IgD-negative memory B cell (primary cell): ENCODE measurements at regions not wholly inside any gene's neighbourhood (a gene's known extent, or its start where the extent isn't known, plus 50 kb on each side); places are given as distances from the start of the nearest gene placed in this dataset.
"Not testable (repeated sequence)": the region's sequence is repeated elsewhere in the genome, so short reads cannot be mapped to it uniquely, and the experiment has no call there.

ENCODE experiments used
- H3K27ac Mint-ChIP-seq, 3 donors: one replicate each; pipeline ENCODE4 v1.8.0; 2020 to 2022; ENCODE audit warnings: mild to moderate bottlenecking in 3 of 3, mixed read lengths in 3 of 3, moderate library complexity in 1 of 3
- H3K27me3 Mint-ChIP-seq: one replicate; pipeline ENCODE4 v1.8.0; 2021; ENCODE audit warnings: mixed read lengths
- H3K36me3 Mint-ChIP-seq: one replicate; pipeline ENCODE4 v1.8.0; 2020; ENCODE audit warnings: mild to moderate bottlenecking, mixed read lengths
- H3K4me1 Mint-ChIP-seq, 3 donors: one replicate each; pipeline ENCODE4 v1.8.0; 2020 to 2022; ENCODE audit warnings: mixed read lengths in 3 of 3, mild to moderate bottlenecking in 1 of 3
- H3K4me3 Mint-ChIP-seq, 4 donors: one replicate each; pipeline ENCODE4 v1.8.0; 2020 to 2022; ENCODE audit warnings: mild to moderate bottlenecking in 4 of 4, mixed read lengths in 4 of 4, moderate library complexity in 3 of 4
- H3K9me3 Mint-ChIP-seq, 3 donors: one replicate each; pipeline ENCODE4 v1.8.0; 2020 to 2021; ENCODE audit warnings: mixed read lengths in 3 of 3, mild to moderate bottlenecking in 1 of 3

GRCh38 chr2:34702391-34702790, 1103.3 kb upstream of the FAM98A start:
- not testable (repeated sequence) for H3K4me3 Mint-ChIP-seq, H3K27me3 Mint-ChIP-seq, H3K4me1 Mint-ChIP-seq, H3K9me3 Mint-ChIP-seq, H3K36me3 Mint-ChIP-seq, H3K27ac Mint-ChIP-seq

GRCh38 chr2:34677591-34677990, 1078.5 kb upstream of the FAM98A start:
- H3K4me1 Mint-ChIP-seq, H3K27ac Mint-ChIP-seq, H3K36me3 Mint-ChIP-seq, H3K27me3 Mint-ChIP-seq, H3K4me3 Mint-ChIP-seq, H3K9me3 Mint-ChIP-seq: not testable (repeated sequence)

- not testable (repeated sequence) for H3K36me3 Mint-ChIP-seq, H3K4me1 Mint-ChIP-seq, H3K4me3 Mint-ChIP-seq, H3K9me3 Mint-ChIP-seq, H3K27me3 Mint-ChIP-seq, H3K27ac Mint-ChIP-seq
These were observed 1078.0 kb upstream of the FAM98A start for GRCh38 chr2:34677119-34677531.

- Mint-ChIP-seq H3K9me3 (peaks cover 0 to 4% (median 0%) of the 10 kb centered on the region in 3 donors), H3K27ac (no peak overlapping the region), H3K36me3 (no peaks in the 10 kb centered on the region), H3K4me3 (no peak overlapping the region), H3K4me1 (no peaks in the 10 kb centered on the region), H3K27me3 (no peaks in the 10 kb centered on the region)
These were observed 1071.4 kb upstream of the FAM98A start for GRCh38 chr2:34670482-34670881.

GRCh38 chr2:34666821-34667220, 1067.7 kb upstream of the FAM98A start:
- no peaks in the 10 kb centered on the region for H3K4me1 Mint-ChIP-seq
- no peaks in the 10 kb centered on the region for H3K27me3 Mint-ChIP-seq
- H3K9me3 Mint-ChIP-seq: peaks cover 0 to 4% (median 0%) of the 10 kb centered on the region in 3 donors
- H3K36me3 Mint-ChIP-seq: peaks cover 1% of the 10 kb centered on the region
- no peak overlapping the region for H3K4me3 Mint-ChIP-seq
- H3K27ac Mint-ChIP-seq: no peak overlapping the region

GRCh38 chr2:34664266-34664665, 1065.2 kb upstream of the FAM98A start:
- Mint-ChIP-seq H3K4me3 (no peak overlapping the region), H3K9me3 (peaks cover 0 to 3% (median 0%) of the 10 kb centered on the region in 3 donors), H3K36me3 (peaks cover 1% of the 10 kb centered on the region), H3K27me3 (no peaks in the 10 kb centered on the region), H3K27ac (no peak overlapping the region), H3K4me1 (no peaks in the 10 kb centered on the region)

- H3K27me3 Mint-ChIP-seq: no peaks in the 10 kb centered on the region
- H3K4me1 Mint-ChIP-seq: no peaks in the 10 kb centered on the region
- H3K36me3 Mint-ChIP-seq: peaks cover 1% of the 10 kb centered on the region
- H3K4me3 Mint-ChIP-seq: no peak overlapping the region
- peaks cover 0 to 3% (median 0%) of the 10 kb centered on the region in 3 donors for H3K9me3 Mint-ChIP-seq
- H3K27ac Mint-ChIP-seq: no peak overlapping the region
These were observed 1064.2 kb upstream of the FAM98A start for GRCh38 chr2:34663314-34663713.

- peaks cover 1% of the 10 kb centered on the region for H3K36me3 Mint-ChIP-seq
- no peak overlapping the region for H3K27ac Mint-ChIP-seq
- no peaks in the 10 kb centered on the region for H3K27me3 Mint-ChIP-seq
- H3K4me3 Mint-ChIP-seq: no peak overlapping the region
- peaks cover 0 to 2% (median 0%) of the 10 kb centered on the region in 3 donors for H3K9me3 Mint-ChIP-seq
- no peaks in the 10 kb centered on the region for H3K4me1 Mint-ChIP-seq
These were observed 1061.6 kb upstream of the FAM98A start for GRCh38 chr2:34660741-34661140.

GRCh38 chr2:34656632-34657031, 1057.5 kb upstream of the FAM98A start:
- Mint-ChIP-seq H3K9me3 (peaks cover 0 to 5% (median 2%) of the 10 kb centered on the region in 3 donors), H3K4me3 (no peak overlapping the region), H3K36me3 (no peaks in the 10 kb centered on the region), H3K27ac (no peak overlapping the region), H3K27me3 (no peaks in the 10 kb centered on the region), H3K4me1 (no peaks in the 10 kb centered on the region)

- Mint-ChIP-seq H3K4me1 (no peaks in the 10 kb centered on the region), H3K36me3 (no peaks in the 10 kb centered on the region), H3K9me3 (peaks cover 3 to 5% (median 4%) of the 10 kb centered on the region in 3 donors), H3K27ac (no peak overlapping the region), H3K27me3 (no peaks in the 10 kb centered on the region), H3K4me3 (no peak overlapping the region)
These were observed 1053.5 kb upstream of the FAM98A start for GRCh38 chr2:34652636-34653035.

- no peaks in the 10 kb centered on the region for H3K27me3 Mint-ChIP-seq
- no peak overlapping the region for H3K27ac Mint-ChIP-seq
- peaks cover 1 to 16% (median 8%) of the 10 kb centered on the region in 3 donors for H3K9me3 Mint-ChIP-seq
- H3K4me3 Mint-ChIP-seq: no peak overlapping the region
- no peaks in the 10 kb centered on the region for H3K36me3 Mint-ChIP-seq
- H3K4me1 Mint-ChIP-seq: no peaks in the 10 kb centered on the region
These were observed 1047.8 kb upstream of the FAM98A start for GRCh38 chr2:34646901-34647300.

GRCh38 chr2:34632327-34632726, 1033.2 kb upstream of the FAM98A start:
- Mint-ChIP-seq H3K36me3 (no peaks in the 10 kb centered on the region), H3K9me3 (peaks cover 1 to 14% (median 1%) of the 10 kb centered on the region in 3 donors), H3K27me3 (no peaks in the 10 kb centered on the region), H3K4me3 (no peak overlapping the region), H3K27ac (no peak overlapping the region), H3K4me1 (no peaks in the 10 kb centered on the region)

- Mint-ChIP-seq H3K9me3 (peaks cover 1 to 10% (median 3%) of the 10 kb centered on the region in 3 donors), H3K4me3 (no peak overlapping the region), H3K4me1 (no peaks in the 10 kb centered on the region), H3K36me3 (no peaks in the 10 kb centered on the region), H3K27me3 (no peaks in the 10 kb centered on the region), H3K27ac (no peak overlapping the region)
These were observed 1027.9 kb upstream of the FAM98A start for GRCh38 chr2:34627003-34627402.

- Mint-ChIP-seq H3K27ac (no peak overlapping the region), H3K4me3 (no peak overlapping the region), H3K36me3 (no peaks in the 10 kb centered on the region), H3K9me3 (peaks cover 1 to 4% (median 3%) of the 10 kb centered on the region in 3 donors), H3K27me3 (no peaks in the 10 kb centered on the region), H3K4me1 (no peaks in the 10 kb centered on the region)
These were observed 1005.1 kb upstream of the FAM98A start for GRCh38 chr2:34604164-34604563.

- H3K27ac Mint-ChIP-seq: no peak overlapping the region
- H3K9me3 Mint-ChIP-seq: peaks cover 3 to 4% (median 3%) of the 10 kb centered on the region in 3 donors
- no peaks in the 10 kb centered on the region for H3K36me3 Mint-ChIP-seq
- no peaks in the 10 kb centered on the region for H3K27me3 Mint-ChIP-seq
- no peaks in the 10 kb centered on the region for H3K4me1 Mint-ChIP-seq
- H3K4me3 Mint-ChIP-seq: no peak overlapping the region
These were observed 1003.2 kb upstream of the FAM98A start for GRCh38 chr2:34602262-34602661.

GRCh38 chr2:34601561-34601960, 1002.5 kb upstream of the FAM98A start:
- Mint-ChIP-seq H3K4me3 (no peak overlapping the region), H3K9me3 (peaks cover under 1 to 4% (median 3%) of the 10 kb centered on the region in 3 donors), H3K27ac (no peak overlapping the region), H3K4me1 (no peaks in the 10 kb centered on the region), H3K36me3 (no peaks in the 10 kb centered on the region), H3K27me3 (no peaks in the 10 kb centered on the region)

GRCh38 chr2:34578641-34579040, 979.5 kb upstream of the FAM98A start:
- no peaks in the 10 kb centered on the region for H3K36me3 Mint-ChIP-seq
- H3K27ac Mint-ChIP-seq: no peak overlapping the region
- H3K9me3 Mint-ChIP-seq: peaks cover 0 to 3% (median 3%) of the 10 kb centered on the region in 3 donors
- no peaks in the 10 kb centered on the region for H3K27me3 Mint-ChIP-seq
- H3K4me1 Mint-ChIP-seq: no peaks in the 10 kb centered on the region
- H3K4me3 Mint-ChIP-seq: no peak overlapping the region
